GM23338 (cell line): ENCODE measurements at regions not wholly inside any gene's neighbourhood (a gene's known extent, or its start where the extent isn't known, plus 50 kb on each side); places are given as distances from the start of the nearest gene placed in this dataset.

Experiments used
- ATAC-seq: fragments of 200-7000 bp; cut with Tn5 transposase; 3 replicates; pipeline ENCODE4 v1.9.1; 2020
- DNase-seq: peaks from one replicate; pipeline ENCODE4 v3.0.0-alpha.2; 2015; ENCODE audit warnings: low spot score
- H2AFZ ChIP-seq: fragments of 200-600 bp; sonication (generic); 2 replicates; pipeline ENCODE4 v1.8.0; 2016; ENCODE audit warnings: antibody characterized with exemption, mild to moderate bottlenecking, moderate library complexity
- H3F3A ChIP-seq: fragments of 200-600 bp; sonication (generic); replicated peaks from 2 replicates; pipeline ENCODE4 v1.8.0; 2017; ENCODE audit warnings: antibody characterized with exemption, mixed run types, low read depth
- H3K27ac ChIP-seq: fragments of 200-600 bp; sonication (generic); 2 replicates; pipeline ENCODE4 v1.6.1; 2016; ENCODE audit warnings: low read depth
- H3K27me3 ChIP-seq: fragments of 200-600 bp; sonication (generic); 2 replicates; pipeline ENCODE4 v1.8.0; 2016; ENCODE audit warnings: mild to moderate bottlenecking, mixed run types, moderate library complexity; ENCODE audit not compliant: insufficient read depth
- H3K36me3 ChIP-seq: fragments of 200-600 bp; sonication (generic); 2 replicates; pipeline ENCODE4 v1.8.0; 2016; ENCODE audit warnings: mild to moderate bottlenecking; ENCODE audit not compliant: insufficient read depth
- H3K4me1 ChIP-seq: fragments of 200-600 bp; sonication (generic); 2 replicates; pipeline ENCODE4 v1.8.0; 2016; ENCODE audit warnings: mild to moderate bottlenecking, moderate library complexity; ENCODE audit not compliant: insufficient read depth
- H3K4me2 ChIP-seq: fragments of 200-600 bp; sonication (generic); 2 replicates; pipeline ENCODE4 v1.7.1; 2017; ENCODE audit warnings: mixed run types
- H3K4me3 ChIP-seq: fragments of 200-600 bp; sonication (generic); 2 replicates; pipeline ENCODE4 v1.6.1; 2016; ENCODE audit warnings: mixed run types
- H3K79me2 ChIP-seq: fragments of 200-600 bp; sonication (generic); replicated peaks from 2 replicates; pipeline ENCODE4 v1.8.0; 2017; ENCODE audit warnings: mild to moderate bottlenecking; ENCODE audit not compliant: insufficient read depth
- H3K9me2 ChIP-seq: fragments of 200-600 bp; sonication (generic); 2 replicates; pipeline ENCODE4 v1.8.0; 2017; ENCODE audit not compliant: insufficient read depth
- H4K20me1 ChIP-seq: fragments of 200-600 bp; sonication (generic); replicated peaks from 2 replicates; pipeline ENCODE4 v1.8.0; 2017; ENCODE audit warnings: mild to moderate bottlenecking; ENCODE audit not compliant: insufficient read depth
- H3K27ac Mint-ChIP-seq: 2 replicates; pipeline ENCODE4 v1.8.0; 2020; ENCODE audit warnings: inconsistent platforms, mild to moderate bottlenecking, moderate library complexity, mixed read lengths
- H3K27me3 Mint-ChIP-seq: 3 replicates; pipeline ENCODE4 v1.8.0; 2022; ENCODE audit warnings: low read depth, mild to moderate bottlenecking, moderate library complexity, mixed read lengths, inconsistent platforms; ENCODE audit not compliant: insufficient read depth, poor library complexity
- H3K36me3 Mint-ChIP-seq: 3 replicates; pipeline ENCODE4 v1.8.0; 2021; ENCODE audit warnings: low read depth, mild to moderate bottlenecking, inconsistent platforms, moderate library complexity, mixed read lengths
- H3K4me1 Mint-ChIP-seq: 3 replicates; pipeline ENCODE4 v1.8.0; 2020; ENCODE audit warnings: mild to moderate bottlenecking, inconsistent platforms, mixed read lengths
- H3K4me3 Mint-ChIP-seq: 3 replicates; pipeline ENCODE4 v1.8.0; 2021; ENCODE audit warnings: moderate library complexity, mild to moderate bottlenecking, inconsistent platforms, mixed read lengths
- H3K9me3 Mint-ChIP-seq: 3 replicates; pipeline ENCODE4 v1.8.0; 2020; ENCODE audit warnings: moderate library complexity, mild to moderate bottlenecking, inconsistent platforms, mixed read lengths
- CREB1 ChIP-seq: fragments of 250-450 bp; sonication (Bioruptor Pico); IDR thresholded peaks from 2 replicates; pipeline ENCODE4 v1.5.0; 2020; ENCODE audit warnings: low read depth, mild to moderate bottlenecking, moderate library complexity
- ETS1 ChIP-seq: IDR thresholded peaks from 2 replicates; pipeline ENCODE4 v1.6.1; 2016; ENCODE audit warnings: antibody characterized with exemption
- EZH2 ChIP-seq: fragments of 200-600 bp; sonication (generic); IDR thresholded peaks from one replicate; pipeline ENCODE4 v1.8.0; 2017; ENCODE audit warnings: antibody characterized with exemption, mild to moderate bottlenecking, low read depth; ENCODE audit not compliant: unreplicated experiment
- JUNB ChIP-seq: IDR thresholded peaks from one replicate; pipeline ENCODE4 v1.6.1; 2016; ENCODE audit warnings: antibody characterized with exemption; ENCODE audit not compliant: unreplicated experiment
- NANOG ChIP-seq: IDR thresholded peaks from 2 replicates; pipeline ENCODE4 v1.6.1; 2016; ENCODE audit warnings: antibody characterized with exemption, borderline replicate concordance
- POLR2AphosphoS5 ChIP-seq: IDR thresholded peaks from 2 replicates; pipeline ENCODE4 v1.6.1; 2016; ENCODE audit warnings: antibody characterized with exemption, low read depth
- REST ChIP-seq: IDR thresholded peaks from one replicate; pipeline ENCODE4 v1.6.1; 2018; ENCODE audit warnings: antibody characterized with exemption; ENCODE audit not compliant: unreplicated experiment
- STAT1 ChIP-seq: IDR thresholded peaks from one replicate; pipeline ENCODE4 v1.6.1; 2016; ENCODE audit warnings: antibody characterized with exemption; ENCODE audit not compliant: unreplicated experiment
- ZNF114 ChIP-seq: fragments of 250-450 bp; sonication (Bioruptor Pico); IDR thresholded peaks from 2 replicates; pipeline ENCODE4 v1.5.0; 2020; ENCODE audit warnings: mild to moderate bottlenecking, moderate library complexity
- ZNF331 ChIP-seq: fragments of 250-450 bp; sonication (Bioruptor Pico); IDR thresholded peaks from 2 replicates; pipeline ENCODE4 v1.5.0; 2020; ENCODE audit warnings: low read depth, mild to moderate bottlenecking, moderate library complexity
- ZNF462 ChIP-seq: fragments of 250-450 bp; sonication (Bioruptor Pico); IDR thresholded peaks from 2 replicates; pipeline ENCODE4 v1.5.0; 2020; ENCODE audit warnings: mild to moderate bottlenecking, moderate library complexity

- Histone ChIP-seq H3K9me2 (peaks cover 4% of the 10 kb centered on the region), H2AFZ (no peak overlapping the region), H4K20me1 (no peaks in the 10 kb centered on the region), H3F3A (no peaks in the 10 kb centered on the region), H3K4me1 (no peaks in the 10 kb centered on the region), H3K4me2 (no peak overlapping the region), H3K27ac (no peak overlapping the region), H3K36me3 (no peaks in the 10 kb centered on the region), H3K79me2 (no peaks in the 10 kb centered on the region), H3K27me3 (no peaks in the 10 kb centered on the region), H3K4me3 (no peak overlapping the region)
- DNase-seq (no peak), ATAC-seq (no peak)
- Mint-ChIP-seq H3K27me3 (no peaks in the 10 kb centered on the region), H3K36me3 (no peaks in the 10 kb centered on the region), H3K4me3 (no peak overlapping the region), H3K9me3 (no peaks in the 10 kb centered on the region), H3K27ac (no peak overlapping the region), H3K4me1 (no peaks in the 10 kb centered on the region)
- TF ChIP-seq ETS1 (no peak), POLR2AphosphoS5 (no peak), NANOG (no peak), ZNF114 (no peak), JUNB (no peak), CREB1 (CRISPR knock-in tag) (no peak), ZNF331 (no peak), EZH2 (no peak), REST (no peak), ZNF462 (no peak), STAT1 (no peak)
Observed at GRCh38 chr10:10053051-10053450, 964.6 kb upstream of the CELF2 start.
